Body of pancreas (tissue), 4 donors: ENCODE measurements at regions not wholly inside any gene's neighbourhood (a gene's known extent, or its start where the extent isn't known, plus 50 kb on each side); places are given as distances from the start of the nearest gene placed in this dataset.

Experiments used
- ATAC-seq: fragments of 150-250 bp; one replicate; pipeline ENCODE4 v1.9.1; 2016
- DNase-seq, 4 donors: peaks; one replicate each; pipeline ENCODE4 v3.0.0-alpha.2; 2019
- H3K27ac ChIP-seq, 4 donors: fragments of 200-600 bp; sonication (generic); 1 replicate in 3 of 4; 2 replicates in 1 of 4; pipeline versions ENCODE4 v1.5.1 to v1.6.1; 2016 to 2019; ENCODE audit warnings: mild to moderate bottlenecking in 1 of 4, mixed read lengths in 1 of 4, moderate library complexity in 1 of 4
- H3K27me3 ChIP-seq, 2 donors: fragments of 200-600 bp; sonication (generic); one replicate each; pipeline ENCODE4 v1.6.0; 2016; ENCODE audit warnings: mild to moderate bottlenecking in 1 of 2
- H3K36me3 ChIP-seq, 2 donors: fragments of 200-600 bp; sonication (generic); replicated peaks in 1 of 2; 2 replicates each; pipeline ENCODE4 v1.5.1; 2016; ENCODE audit warnings: low read depth in 2 of 2; ENCODE audit not compliant: insufficient read depth in 1 of 2
- H3K4me1 ChIP-seq: fragments of 200-600 bp; sonication (generic); one replicate; pipeline ENCODE4 v1.6.0; 2016
- H3K4me3 ChIP-seq, 2 donors: fragments of 200-600 bp; sonication (generic); 1 replicate in 1 of 2; 2 replicates in 1 of 2; pipeline ENCODE4 v1.5.1; 2016 to 2019
- H3K9me3 ChIP-seq, 3 donors: fragments of 200-600 bp; sonication (generic); 1 replicate in 2 of 3; 2 replicates in 1 of 3; pipeline ENCODE4 v1.5.1; 2016
- POLR2A ChIP-seq, 3 donors: fragments of 450-650 bp; IDR thresholded peaks; one replicate each; pipeline ENCODE4 v1.6.1; 2016; ENCODE audit warnings: antibody characterized with exemption in 3 of 3, mild to moderate bottlenecking in 2 of 3
- WGBS, 2 donors: methylation state at CpG; one replicate each; pipeline ENCODE4 v1.1.5; 2017; 5-methylcytosine and 5-hydroxymethylcytosine counted together
- intact Hi-C: fragments of 100-400 bp; cut with DNase I; formaldehyde crosslinking; loops from one replicate; pipeline ENCODE4 v1.15.1; 2023
- TF ChIP-seq, protein P1 (sequence below), 7 experiments: fragments of 450-650 bp in 4 of 7; fragments of 200-600 bp in 3 of 7; sonication (generic) in 3 of 7; IDR thresholded peaks; one replicate each; pipeline ENCODE4 v1.5.1; 2016 to 2019; ENCODE audit warnings: antibody characterized with exemption in 7 of 7

DNA sequence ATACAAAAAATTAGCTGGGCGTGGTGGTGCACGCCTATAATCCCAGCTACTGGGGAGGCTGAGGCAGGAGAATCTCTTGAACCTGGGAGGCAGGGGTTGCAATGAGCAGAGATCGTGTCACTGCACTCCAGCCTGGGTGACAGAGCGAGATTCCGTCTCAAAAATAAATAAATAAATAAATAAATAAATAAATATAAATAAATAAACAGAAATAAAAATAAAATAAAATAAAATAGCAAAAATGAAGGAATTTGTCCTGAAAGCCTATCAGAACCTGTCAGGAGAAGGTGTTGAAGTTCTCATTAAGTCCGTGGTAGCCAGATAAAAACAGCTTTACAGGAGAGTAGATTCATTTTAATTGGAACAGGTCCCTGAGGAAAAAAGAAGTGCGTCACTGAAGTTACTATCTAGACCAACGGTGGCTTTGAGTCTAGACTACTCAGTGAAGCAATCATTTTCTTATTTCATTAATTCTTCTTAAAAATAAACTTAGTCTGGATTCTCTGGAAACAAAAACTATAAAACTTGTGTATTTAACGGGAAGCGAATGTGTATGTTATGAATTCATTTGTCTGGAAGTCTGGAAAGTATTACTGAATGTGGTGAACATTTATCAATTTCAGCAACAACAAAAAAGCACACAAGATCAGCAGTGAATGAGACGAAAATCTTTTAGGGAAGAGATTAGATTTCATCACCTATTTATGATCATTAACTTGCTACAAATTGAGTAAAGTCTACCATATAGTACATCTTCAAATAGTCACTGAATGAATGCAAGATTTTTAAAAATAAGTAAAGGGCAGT, 248.5 kb upstream of the PDE3A start:
- intact Hi-C loops: no loop called here
- Histone ChIP-seq H3K4me3 (no peak overlapping the region), H3K36me3 (no peaks in the 10 kb centered on the region), H3K9me3 (no peaks in the 10 kb centered on the region), H3K27ac (no peak overlapping the region), H3K4me1 (no peaks in the 10 kb centered on the region), H3K27me3 (no peaks in the 10 kb centered on the region)
- no peak for TF ChIP-seq POLR2A (IDR thresholded peaks at IDR 0.05)
- TF ChIP-seq, protein P1, sequence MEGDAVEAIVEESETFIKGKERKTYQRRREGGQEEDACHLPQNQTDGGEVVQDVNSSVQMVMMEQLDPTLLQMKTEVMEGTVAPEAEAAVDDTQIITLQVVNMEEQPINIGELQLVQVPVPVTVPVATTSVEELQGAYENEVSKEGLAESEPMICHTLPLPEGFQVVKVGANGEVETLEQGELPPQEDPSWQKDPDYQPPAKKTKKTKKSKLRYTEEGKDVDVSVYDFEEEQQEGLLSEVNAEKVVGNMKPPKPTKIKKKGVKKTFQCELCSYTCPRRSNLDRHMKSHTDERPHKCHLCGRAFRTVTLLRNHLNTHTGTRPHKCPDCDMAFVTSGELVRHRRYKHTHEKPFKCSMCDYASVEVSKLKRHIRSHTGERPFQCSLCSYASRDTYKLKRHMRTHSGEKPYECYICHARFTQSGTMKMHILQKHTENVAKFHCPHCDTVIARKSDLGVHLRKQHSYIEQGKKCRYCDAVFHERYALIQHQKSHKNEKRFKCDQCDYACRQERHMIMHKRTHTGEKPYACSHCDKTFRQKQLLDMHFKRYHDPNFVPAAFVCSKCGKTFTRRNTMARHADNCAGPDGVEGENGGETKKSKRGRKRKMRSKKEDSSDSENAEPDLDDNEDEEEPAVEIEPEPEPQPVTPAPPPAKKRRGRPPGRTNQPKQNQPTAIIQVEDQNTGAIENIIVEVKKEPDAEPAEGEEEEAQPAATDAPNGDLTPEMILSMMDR (IDR thresholded peaks at IDR 0.05): no peak
- 68% methylated on average over 11 of the region's 11 CpGs for WGBS, 2 donors
- DNase-seq: no peak
- no peak for ATAC-seq

DNA sequence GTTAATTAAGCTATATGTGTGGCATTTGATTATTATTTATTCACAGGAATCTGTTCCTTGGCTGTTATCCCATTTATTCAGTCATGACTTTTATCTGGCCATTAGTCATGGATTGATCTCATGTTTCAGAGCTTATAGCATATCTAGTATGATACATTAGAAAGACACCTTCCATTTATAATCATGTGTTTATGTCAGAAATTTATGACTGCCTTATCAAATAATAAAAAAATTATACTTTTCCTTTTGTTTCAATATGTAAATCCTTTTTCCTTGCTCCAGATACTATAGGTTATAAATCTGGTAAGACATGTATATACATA, 248.0 kb upstream of the PDE3A start:
- Histone ChIP-seq H3K4me3 (no peak overlapping the region), H3K27ac (no peak overlapping the region), H3K4me1 (no peaks in the 10 kb centered on the region), H3K36me3 (no peaks in the 10 kb centered on the region), H3K27me3 (no peaks in the 10 kb centered on the region), H3K9me3 (no peaks in the 10 kb centered on the region)
- DNase-seq: no peak
- intact Hi-C loops: no loop called here
- ATAC-seq: no peak
- TF ChIP-seq, protein P1 (IDR thresholded peaks at IDR 0.05): no peak
- no peak for TF ChIP-seq POLR2A (IDR thresholded peaks at IDR 0.05)

DNA sequence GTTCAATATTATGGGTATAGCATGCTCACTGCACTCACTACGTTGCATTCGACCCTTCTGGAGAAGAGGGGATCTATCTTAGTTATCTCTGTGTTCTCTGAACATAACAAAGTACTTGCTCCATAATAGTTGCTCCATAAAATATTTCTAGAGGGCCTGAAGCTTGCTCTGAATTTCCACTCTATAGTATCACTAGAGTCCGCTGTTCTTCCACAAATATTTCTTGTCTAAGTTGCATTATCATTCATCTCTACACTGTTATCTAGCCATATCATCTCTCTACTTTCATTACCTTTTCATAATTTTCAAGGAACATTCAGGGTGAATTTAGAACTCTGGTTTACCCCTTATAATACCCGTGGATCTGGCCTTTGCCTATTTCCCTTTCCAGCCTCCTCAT, 246.1 kb upstream of the PDE3A start:
- WGBS, 2 donors: 58 to 69% methylated on average over 4 of the region's 4 CpGs
- Histone ChIP-seq H3K9me3 (no peaks in the 10 kb centered on the region), H3K27me3 (no peaks in the 10 kb centered on the region), H3K36me3 (no peaks in the 10 kb centered on the region), H3K4me3 (no peak overlapping the region), H3K4me1 (no peaks in the 10 kb centered on the region), H3K27ac (no peak overlapping the region)
- TF ChIP-seq POLR2A (IDR thresholded peaks at IDR 0.05): no peak
- TF ChIP-seq, protein P1 (IDR thresholded peaks at IDR 0.05): no peak
- intact Hi-C loops: no loop called here
- DNase-seq (no peak), ATAC-seq (no peak)

DNA sequence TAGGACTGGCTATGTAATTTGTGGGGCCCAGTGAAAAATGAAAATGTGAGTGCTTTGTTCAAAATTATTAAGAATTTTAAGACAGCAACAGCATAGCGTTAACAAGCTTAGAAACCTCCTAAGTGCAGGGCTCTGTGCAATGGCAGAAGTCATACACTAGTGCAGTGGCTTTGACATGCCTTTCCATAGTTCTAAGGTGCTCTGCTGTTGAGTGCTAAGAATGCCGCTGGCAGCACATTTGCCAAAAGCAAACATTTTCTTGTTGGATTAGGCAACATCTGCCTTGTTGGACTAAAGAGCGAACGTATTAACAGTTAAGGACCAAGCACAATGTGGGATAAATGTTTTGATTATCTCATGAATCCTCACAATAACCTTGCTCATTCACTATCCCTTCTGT, 244.9 kb upstream of the PDE3A start:
- ATAC-seq (no peak), DNase-seq (no peak)
- WGBS, 2 donors: 89 to 91% methylated on average over 4 of the region's 4 CpGs
- Histone ChIP-seq H3K36me3 (no peaks in the 10 kb centered on the region), H3K4me1 (no peaks in the 10 kb centered on the region), H3K27me3 (no peaks in the 10 kb centered on the region), H3K9me3 (no peaks in the 10 kb centered on the region), H3K4me3 (no peak overlapping the region), H3K27ac (no peak overlapping the region)
- no peak for TF ChIP-seq POLR2A (IDR thresholded peaks at IDR 0.05)
- TF ChIP-seq, protein P1 (IDR thresholded peaks at IDR 0.05): no peak
- intact Hi-C loops: no loop called here

DNA sequence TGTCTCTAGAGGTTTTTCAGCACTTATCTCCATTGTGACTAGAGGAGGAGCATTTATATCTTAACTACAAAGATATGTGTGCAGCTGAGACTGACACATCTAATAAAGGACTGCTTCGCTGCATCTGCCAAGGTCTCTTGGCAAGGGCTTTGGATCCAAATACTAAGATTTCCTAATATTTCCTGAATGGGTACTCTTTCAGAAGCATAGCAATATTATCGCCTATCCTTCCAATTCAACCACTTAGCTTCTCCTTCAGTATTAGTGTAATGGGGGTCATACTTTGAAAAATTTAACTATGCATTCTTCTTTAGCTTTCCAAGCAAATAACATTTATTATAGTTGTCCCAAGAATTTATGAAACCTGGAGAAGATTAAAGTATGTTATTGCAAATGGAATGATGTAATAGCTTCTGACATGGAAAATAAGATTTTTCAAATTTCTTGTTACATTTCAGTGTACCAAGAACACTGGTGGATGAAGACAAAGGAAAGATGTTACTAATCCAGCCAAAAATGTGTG, 243.0 kb upstream of the PDE3A start:
- no peak overlapping the region for H3K4me3 ChIP-seq
- no peak for TF ChIP-seq POLR2A (IDR thresholded peaks at IDR 0.05)
- TF ChIP-seq, protein P1 (IDR thresholded peaks at IDR 0.05): no peak
- ATAC-seq: no peak
- H3K4me1 ChIP-seq: no peaks in the 10 kb centered on the region
- H3K27ac ChIP-seq: no peak overlapping the region
- 67 to 68% methylated on average over 2 of the region's 2 CpGs for WGBS, 2 donors
- intact Hi-C loops: no loop called here
- H3K27me3 ChIP-seq: no peaks in the 10 kb centered on the region
- H3K36me3 ChIP-seq: no peaks in the 10 kb centered on the region
- DNase-seq: no peak
- H3K9me3 ChIP-seq: no peaks in the 10 kb centered on the region
